ENCODE measurements at regions not wholly inside any gene's neighbourhood (a gene's known extent, or its start where the extent isn't known, plus 50 kb on each side); places are given as distances from the start of the nearest gene placed in this dataset.
"Not testable (repeated sequence)": the region's sequence is repeated elsewhere in the genome, so short reads cannot be mapped to it uniquely, and the experiment has no call there.

DNA sequence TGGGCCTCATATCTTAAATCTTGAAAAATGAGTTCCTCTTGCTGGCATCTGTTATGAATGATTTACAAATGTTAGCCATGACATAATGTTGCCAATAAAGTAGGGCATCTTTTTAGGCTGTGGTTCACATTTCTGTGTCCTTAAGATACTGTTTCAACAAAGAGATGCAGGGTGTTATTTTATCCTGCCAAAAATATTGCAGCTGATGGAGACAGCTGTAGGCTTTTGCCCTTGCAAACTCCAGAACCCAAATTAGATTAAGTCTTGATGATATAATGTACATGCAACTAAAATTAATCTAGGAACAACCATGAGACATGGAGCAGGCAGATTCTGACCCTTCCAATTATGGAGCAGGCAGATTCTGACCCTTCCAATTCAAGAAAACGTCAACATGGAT is 228.2 kb upstream of the GRIN3A start:
- no peak for DNase-seq

GRCh38 chr9:101957705-101958104 is 219.3 kb upstream of the GRIN3A start:
- no peak for DNase-seq

GRCh38 chr9:101951598-101951997 is 213.2 kb upstream of the GRIN3A start:
- no peak for DNase-seq

- DNase-seq: no peak
These were observed 193.3 kb upstream of the GRIN3A start for GRCh38 chr9:101931756-101932155.

GRCh38 chr9:101930783-101931182 is 192.3 kb upstream of the GRIN3A start:
- no peak for DNase-seq

- DNase-seq: no peak
These were observed 187.1 kb upstream of the GRIN3A start for GRCh38 chr9:101925498-101925897.

- DNase-seq: no peak
These were observed 185.0 kb upstream of the GRIN3A start for GRCh38 chr9:101923451-101923850.

DNA sequence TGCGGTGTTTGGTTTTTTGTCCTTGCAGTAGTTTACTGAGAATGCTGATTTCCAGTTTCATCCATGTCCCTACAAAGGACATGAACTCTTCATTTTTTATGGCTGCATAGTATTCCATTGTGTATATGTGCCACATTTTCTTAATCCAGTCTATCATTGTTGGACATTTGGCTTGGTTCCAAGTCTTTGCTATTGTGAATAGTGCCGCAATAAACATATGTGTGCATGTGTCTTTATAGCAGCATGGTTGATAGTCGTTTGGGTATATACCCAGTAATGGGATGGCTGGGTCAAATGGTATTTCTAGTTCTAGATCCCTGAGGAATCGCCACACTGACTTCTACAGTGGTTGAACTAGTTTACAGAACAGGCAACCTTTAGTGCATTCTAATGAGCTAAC is 178.5 kb upstream of the GRIN3A start:
- not testable (repeated sequence) for DNase-seq

- no peak for DNase-seq
These were observed 177.0 kb upstream of the GRIN3A start for GRCh38 chr9:101915482-101915881.

- DNase-seq: no peak
These were observed 174.3 kb upstream of the GRIN3A start for GRCh38 chr9:101912698-101913097.

DNA sequence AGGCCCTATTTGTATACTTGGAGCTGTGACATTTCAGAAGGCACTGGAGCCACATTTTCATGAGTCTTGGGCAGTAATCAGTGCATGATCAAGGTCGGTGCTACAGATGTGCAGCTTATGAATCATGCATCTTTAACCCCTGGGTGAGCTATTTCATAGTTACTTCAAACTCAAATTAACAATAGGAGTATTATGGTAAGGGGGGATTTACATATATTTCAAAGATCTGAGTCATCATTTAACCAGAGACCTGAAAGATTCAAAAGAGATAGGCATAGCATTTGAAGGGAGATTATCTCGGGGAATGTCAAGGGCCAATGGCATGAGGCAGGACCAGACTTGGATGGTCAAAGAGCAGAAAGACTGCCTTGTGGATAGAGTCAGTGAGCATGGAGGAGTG is 169.0 kb upstream of the GRIN3A start:
- DNase-seq: no peak

DNA sequence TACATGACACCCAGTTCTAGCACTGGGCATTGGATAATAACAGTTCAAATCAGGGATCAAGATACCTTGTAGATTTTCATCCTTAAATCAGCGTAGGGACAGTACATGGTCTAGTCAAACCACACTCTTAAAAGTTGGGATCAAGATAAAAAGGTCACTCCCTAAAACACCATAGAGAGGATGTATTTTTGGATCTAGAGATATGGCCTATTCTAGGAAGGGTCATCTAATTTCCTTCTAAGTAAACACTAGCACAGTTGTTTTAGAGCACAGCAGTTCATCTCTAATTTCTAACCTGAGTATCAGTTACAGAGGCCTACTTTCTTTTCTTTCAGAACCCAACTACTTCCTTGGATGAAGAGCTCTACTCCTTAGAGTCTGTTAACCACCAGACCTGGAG is 166.4 kb upstream of the GRIN3A start:
- DNase-seq: no peak

- no peak for DNase-seq
These were observed 163.6 kb upstream of the GRIN3A start for GRCh38 chr9:101902051-101902450.

- no peak for DNase-seq
These were observed 158.7 kb upstream of the GRIN3A start for GRCh38 chr9:101897196-101897595.

- no peak for DNase-seq
These were observed 155.5 kb upstream of the GRIN3A start for GRCh38 chr9:101893661-101894646.

- no peak for DNase-seq
These were observed 143.1 kb upstream of the GRIN3A start for GRCh38 chr9:101881508-101881907.

GRCh38 chr9:101880846-101881245 is 142.4 kb upstream of the GRIN3A start:
- no peak for DNase-seq

DNA sequence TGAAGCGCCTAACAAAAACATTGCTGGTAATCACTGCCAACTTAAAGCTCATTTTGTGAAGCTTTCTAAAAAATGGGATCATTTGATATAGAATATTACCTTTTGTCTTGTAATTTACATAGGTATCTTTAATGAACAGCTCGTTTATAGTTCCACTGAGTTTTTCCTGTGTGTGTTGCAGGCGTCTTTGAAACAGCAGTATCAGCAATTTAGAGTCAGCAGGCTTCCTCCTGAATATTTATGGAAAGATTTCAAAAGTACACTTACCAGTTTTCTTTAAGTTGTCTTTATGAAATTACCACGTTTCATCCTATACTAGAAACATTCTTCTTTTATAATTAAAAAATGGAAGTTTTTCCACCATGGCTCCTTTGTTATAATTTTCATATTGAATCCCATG is 140.3 kb upstream of the GRIN3A start:
- no peak for DNase-seq

DNA sequence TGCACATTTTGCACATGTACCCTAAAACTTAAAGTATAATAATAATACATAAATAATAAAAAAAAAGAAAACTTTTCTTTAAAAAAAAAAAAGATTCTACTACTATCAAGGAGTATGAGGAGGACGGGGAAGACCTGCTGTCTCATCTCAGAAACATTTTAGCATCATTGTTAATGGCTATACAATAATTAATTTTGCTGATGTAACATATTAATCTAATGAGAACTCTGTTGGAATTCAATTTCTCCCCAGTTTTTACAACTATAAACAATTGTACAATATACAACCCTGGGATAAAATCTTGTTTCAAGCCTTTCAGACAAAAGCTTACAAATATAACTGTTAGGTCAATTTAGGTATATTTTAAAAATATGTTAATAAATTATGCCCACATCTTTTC is 139.0 kb upstream of the GRIN3A start:
- no peak for DNase-seq

- DNase-seq: no peak
These were observed 123.0 kb upstream of the GRIN3A start for GRCh38 chr9:101861472-101861871.

- DNase-seq: no peak
These were observed 122.5 kb upstream of the GRIN3A start for GRCh38 chr9:101860920-101861319.

GRCh38 chr9:101859620-101860019 is 121.2 kb upstream of the GRIN3A start:
- no peak for DNase-seq

DNA sequence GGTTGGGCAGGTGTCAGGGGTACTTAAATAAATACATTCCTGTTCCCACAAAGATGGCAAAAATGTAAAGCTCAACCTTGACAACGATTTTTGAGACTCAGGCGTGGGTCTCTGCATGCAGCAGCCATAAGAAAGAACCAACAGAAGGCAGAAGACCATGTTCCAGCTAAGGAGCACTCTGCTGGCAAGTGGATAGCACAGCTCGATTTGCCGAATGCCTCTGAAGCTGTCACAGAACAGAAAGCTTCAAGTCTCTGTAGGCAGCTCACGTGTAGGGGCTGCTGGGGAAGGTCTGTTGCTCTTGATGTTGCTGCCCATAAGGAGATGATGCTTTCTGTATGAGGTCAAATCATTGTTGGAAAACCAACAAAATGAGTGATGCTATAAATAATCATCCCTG is 119.6 kb upstream of the GRIN3A start:
- DNase-seq: no peak

DNA sequence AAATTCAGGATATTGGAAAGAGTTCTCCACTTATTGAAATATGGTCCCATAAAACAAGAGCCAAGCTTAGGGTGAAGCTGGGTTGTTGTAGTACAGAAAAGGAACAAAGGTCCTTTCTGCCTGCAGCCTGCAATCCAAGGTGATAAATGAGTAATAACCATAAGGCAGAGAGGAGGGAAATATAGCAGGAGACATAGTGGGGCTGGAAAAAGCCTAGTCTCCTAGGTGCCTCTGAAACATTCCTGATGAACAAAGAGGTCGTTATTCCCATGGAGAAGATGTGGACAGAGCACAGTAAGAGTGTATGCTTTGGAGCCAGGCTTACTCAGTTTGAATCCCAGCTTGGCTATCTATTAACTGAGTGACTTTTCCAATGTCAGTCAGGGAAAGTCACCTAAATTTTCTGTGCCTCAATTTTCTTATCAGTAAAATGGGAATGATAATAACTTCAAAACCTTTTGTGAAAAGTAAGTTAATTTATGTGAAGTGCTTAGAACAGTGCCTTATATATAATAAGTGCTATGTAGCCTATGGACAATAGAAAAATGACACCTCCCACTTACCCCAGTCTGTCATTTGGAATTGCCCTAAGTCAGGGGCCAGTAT is 110.8 kb upstream of the GRIN3A start:
- DNase-seq: no peak
